Activated CD8-positive, alpha-beta T cell treated with anti-CD3 and anti-CD28 coated beads, Interleukin-2, amount 10 ng/mL, durations not matched to agents 7 days and 5 days (primary cell): ENCODE measurements at regions not wholly inside any gene's neighbourhood (a gene's known extent, or its start where the extent isn't known, plus 50 kb on each side); places are given as distances from the start of the nearest gene placed in this dataset.

Source experiments
- ATAC-seq: fragments of 150-1000 bp; cut with Tn5 transposase; one replicate; pipeline ENCODE4 v1.10.0; 2021; ENCODE audit warnings: moderate library complexity
- CTCF ChIA-PET: fragments of 350-600 bp; sonication (Branson Sonifier 250); formaldehyde crosslinking; loops from one replicate; lab custom pipeline; 2021; ENCODE audit warnings: antibody characterized with exemption; lab: Charles Lee
- POLR2A ChIA-PET: fragments of 350-600 bp; sonication (Branson Sonifier 250); formaldehyde crosslinking; loops from one replicate; lab custom pipeline; 2021; ENCODE audit warnings: antibody characterized with exemption; lab: Charles Lee
- DNase-seq: peaks from one replicate; pipeline ENCODE4 v3.0.0-alpha.2; 2020
- H3K27ac Mint-ChIP-seq: one replicate; pipeline ENCODE4 v1.8.0; 2021; ENCODE audit warnings: mild to moderate bottlenecking, mixed read lengths
- H3K27me3 Mint-ChIP-seq: one replicate; pipeline ENCODE4 v1.8.0; 2021; ENCODE audit warnings: low read depth, mixed read lengths
- H3K36me3 Mint-ChIP-seq: one replicate; pipeline ENCODE4 v1.8.0; 2021; ENCODE audit warnings: low read depth, mixed read lengths
- H3K4me1 Mint-ChIP-seq: one replicate; pipeline ENCODE4 v1.8.0; 2021; ENCODE audit warnings: low read depth, mixed read lengths
- H3K4me3 Mint-ChIP-seq: one replicate; pipeline ENCODE4 v1.8.0; 2021; ENCODE audit warnings: mild to moderate bottlenecking, mixed read lengths
- H3K9me3 Mint-ChIP-seq: one replicate; pipeline ENCODE4 v1.8.0; 2022; ENCODE audit warnings: mixed read lengths; ENCODE audit not compliant: insufficient read depth

- H3K4me1 Mint-ChIP-seq = no peaks in the 10 kb centered on the region
- no peaks in the 10 kb centered on the region for H3K36me3 Mint-ChIP-seq
- DNase-seq (no peak), ATAC-seq (no peak)
- CTCF ChIA-PET = interaction anchor here (0.6 kb wide), 1 partner anchor 216 kb away, joined by 3 read pairs; no protein-coding TSS in a partner anchor
- POLR2A ChIA-PET = no interaction called here
- H3K27me3 Mint-ChIP-seq = peaks cover 21% of the 10 kb centered on the region
- H3K27ac Mint-ChIP-seq = no peak overlapping the region
- no peaks in the 10 kb centered on the region for H3K9me3 Mint-ChIP-seq
- H3K4me3 Mint-ChIP-seq = no peak overlapping the region
These were observed 111.0 kb downstream of the RBM43 start for GRCh38 chr2:151150331-151151320.

- no peaks in the 10 kb centered on the region for H3K4me1 Mint-ChIP-seq
- H3K4me3 Mint-ChIP-seq = no peak overlapping the region
- no peaks in the 10 kb centered on the region for H3K9me3 Mint-ChIP-seq
- ChIA-PET POLR2A (no interaction called here), CTCF (no interaction called here)
- H3K27me3 Mint-ChIP-seq = no peaks in the 10 kb centered on the region
- DNase-seq = no peak
- no peak for ATAC-seq
- H3K27ac Mint-ChIP-seq = no peak overlapping the region
- H3K36me3 Mint-ChIP-seq = no peaks in the 10 kb centered on the region
These were observed 123.2 kb downstream of the RBM43 start for GRCh38 chr2:151138507-151138906.

- Mint-ChIP-seq H3K9me3 (no peaks in the 10 kb centered on the region), H3K36me3 (no peaks in the 10 kb centered on the region), H3K27me3 (no peaks in the 10 kb centered on the region), H3K27ac (no peak overlapping the region), H3K4me1 (no peaks in the 10 kb centered on the region), H3K4me3 (no peak overlapping the region)
- CTCF ChIA-PET = no interaction called here
- ATAC-seq = no peak
- POLR2A ChIA-PET = no interaction called here
- DNase-seq = no peak
These were observed 124.1 kb downstream of the RBM43 start for GRCh38 chr2:151137526-151137925.

GRCh38 chr2:151120011-151120410 lies 141.7 kb downstream of the RBM43 start:
- Mint-ChIP-seq H3K27me3 (peaks cover 6% of the 10 kb centered on the region), H3K27ac (no peak overlapping the region), H3K4me1 (no peaks in the 10 kb centered on the region), H3K9me3 (no peaks in the 10 kb centered on the region), H3K4me3 (no peak overlapping the region), H3K36me3 (no peaks in the 10 kb centered on the region)
- POLR2A ChIA-PET = no interaction called here
- no peak for DNase-seq
- no peak for ATAC-seq
- CTCF ChIA-PET = no interaction called here

- Mint-ChIP-seq H3K4me3 (no peak overlapping the region), H3K9me3 (no peaks in the 10 kb centered on the region), H3K36me3 (no peaks in the 10 kb centered on the region), H3K27me3 (peaks cover 5% of the 10 kb centered on the region), H3K4me1 (no peaks in the 10 kb centered on the region), H3K27ac (no peak overlapping the region)
- CTCF ChIA-PET = no interaction called here
- POLR2A ChIA-PET = no interaction called here
- no peak for ATAC-seq
- DNase-seq = no peak
These were observed 142.3 kb downstream of the RBM43 start for GRCh38 chr2:151119374-151119773.

- no peak overlapping the region for H3K4me3 Mint-ChIP-seq
These were observed 143.4 kb downstream of the RBM43 start for GRCh38 chr2:151118269-151118668.

GRCh38 chr2:151114874-151115273 lies 146.8 kb downstream of the RBM43 start:
- Mint-ChIP-seq H3K4me3 (no peak overlapping the region), H3K9me3 (no peaks in the 10 kb centered on the region), H3K27ac (no peak overlapping the region), H3K36me3 (no peaks in the 10 kb centered on the region), H3K27me3 (no peaks in the 10 kb centered on the region), H3K4me1 (no peaks in the 10 kb centered on the region)
- DNase-seq (no peak), ATAC-seq (no peak)
- ChIA-PET POLR2A (no interaction called here), CTCF (interaction anchor here (0.6 kb wide), 1 partner anchor 33 kb away, joined by 3 read pairs; no protein-coding TSS in a partner anchor)

More at GRCh38 chr2:151118269-151118668, 143.4 kb downstream of the RBM43 start:
- Mint-ChIP-seq H3K4me1 (no peaks in the 10 kb centered on the region), H3K27ac (no peak overlapping the region), H3K27me3 (peaks cover under 1% of the 10 kb centered on the region), H3K36me3 (no peaks in the 10 kb centered on the region), H3K9me3 (no peaks in the 10 kb centered on the region)
- DNase-seq = no peak
- ChIA-PET POLR2A (no interaction called here), CTCF (no interaction called here)
- no peak for ATAC-seq

- no peaks in the 10 kb centered on the region for H3K36me3 Mint-ChIP-seq
- ChIA-PET CTCF (no interaction called here), POLR2A (no interaction called here)
- no peaks in the 10 kb centered on the region for H3K9me3 Mint-ChIP-seq
- H3K27me3 Mint-ChIP-seq = no peaks in the 10 kb centered on the region
- no peaks in the 10 kb centered on the region for H3K4me1 Mint-ChIP-seq
- ATAC-seq (no peak), DNase-seq (no peak)
- H3K4me3 Mint-ChIP-seq = no peak overlapping the region
- H3K27ac Mint-ChIP-seq = no peak overlapping the region
These were observed 148.3 kb downstream of the RBM43 start for GRCh38 chr2:151113318-151113717.

- ATAC-seq = no peak
- Mint-ChIP-seq H3K4me3 (no peak overlapping the region), H3K36me3 (no peaks in the 10 kb centered on the region), H3K9me3 (no peaks in the 10 kb centered on the region), H3K4me1 (no peaks in the 10 kb centered on the region), H3K27me3 (no peaks in the 10 kb centered on the region), H3K27ac (no peak overlapping the region)
- ChIA-PET CTCF (no interaction called here), POLR2A (no interaction called here)
- DNase-seq = no peak
These were observed 149.9 kb downstream of the RBM43 start for GRCh38 chr2:151111599-151112278.

- DNase-seq = no peak
- Mint-ChIP-seq H3K4me1 (no peaks in the 10 kb centered on the region), H3K27ac (no peak overlapping the region), H3K4me3 (no peak overlapping the region), H3K36me3 (no peaks in the 10 kb centered on the region), H3K9me3 (no peaks in the 10 kb centered on the region), H3K27me3 (no peaks in the 10 kb centered on the region)
- no peak for ATAC-seq
- CTCF ChIA-PET = interaction anchor here (1.2 to 1.4 kb wide), 2 partner anchors 55 to 132 kb away, joined by 3 to 6 read pairs; no protein-coding TSS in a partner anchor
- POLR2A ChIA-PET = no interaction called here
These were observed 154.7 kb downstream of the RBM43 start for GRCh38 chr2:151106805-151107506.

GRCh38 chr2:151103551-151103950 lies 158.1 kb downstream of the RBM43 start:
- no peaks in the 10 kb centered on the region for H3K9me3 Mint-ChIP-seq
- ATAC-seq = no peak
- POLR2A ChIA-PET = no interaction called here
- H3K27me3 Mint-ChIP-seq = peaks cover 2% of the 10 kb centered on the region
- H3K36me3 Mint-ChIP-seq = no peaks in the 10 kb centered on the region
- no peak overlapping the region for H3K27ac Mint-ChIP-seq
- no peaks in the 10 kb centered on the region for H3K4me1 Mint-ChIP-seq
- no peak overlapping the region for H3K4me3 Mint-ChIP-seq
- CTCF ChIA-PET = no interaction called here
- DNase-seq = no peak
